GM12878 (cell line): ENCODE measurements at regions not wholly inside any gene's neighbourhood (a gene's known extent, or its start where the extent isn't known, plus 50 kb on each side); places are given as distances from the start of the nearest gene placed in this dataset.

Experiments used
- ATAC-seq: fragments of 200-7000 bp; cut with Tn5 transposase; 3 replicates; pipeline ENCODE4 v1.9.1; 2020; ENCODE audit warnings: mild to moderate bottlenecking, moderate library complexity
- BruUV-seq: library from RNA; stranded (reverse); fragments of 400-500 nt; replicated peaks from 2 replicates; lab custom pipeline; 2021; lab: Mats Ljungman, UMichigan
- CTCF ChIA-PET: fragments of 300-600 bp; sonication (Branson Sonifier 250); formaldehyde crosslinking; extraction: SDS; loops from one replicate; lab custom pipeline; 2021; ENCODE audit warnings: inconsistent platforms; lab: Yijun Ruan, JAX
- POLR2A ChIA-PET: fragments of 350-600 bp; formaldehyde crosslinking; extraction: SDS; loops from one replicate; lab custom pipeline; 2021; ENCODE audit warnings: inconsistent platforms; lab: Charles Lee
- RAD21 ChIA-PET: fragments of 300-600 bp; sonication (Branson Sonifier 250); formaldehyde crosslinking; loops from one replicate; lab custom pipeline; 2023; ENCODE audit warnings: antibody characterized with exemption; ENCODE audit not compliant: unreplicated experiment; lab: Charles Lee
- SMC1A ChIA-PET: fragments of 300-600 bp; sonication (Branson Sonifier 250); formaldehyde crosslinking; loops from one replicate; lab custom pipeline; 2023; ENCODE audit not compliant: unreplicated experiment, uncharacterized antibody; lab: Charles Lee
- DNase-seq: peaks from one replicate; pipeline ENCODE4 v3.0.0-alpha.2; 2011; ENCODE audit warnings: low read depth, low spot score
- FAIRE-seq: peaks from 3 replicates; lab custom pipeline; 2011; peaks lifted over from hg19 to GRCh38; lab: Jason Lieb, UNC
- H2AFZ ChIP-seq: 2 replicates; pipeline ENCODE4 v1.6.0; 2011; ENCODE audit warnings: low read depth, low read length, control low read depth; ENCODE audit not compliant: control insufficient read depth
- H3K27ac ChIP-seq: 2 replicates; pipeline ENCODE4 v1.5.1; 2011; ENCODE audit warnings: control low read depth; ENCODE audit not compliant: control insufficient read depth, insufficient read depth
- H3K27me3 ChIP-seq, 2 experiments: replicated peaks in 1 of 2; 2 replicates each; pipeline versions ENCODE4 v1.6.0 to v1.6.1; 2011; ENCODE audit warnings: low read length in 1 of 2; ENCODE audit not compliant: control insufficient read depth in 2 of 2, insufficient read depth in 2 of 2
- H3K36me3 ChIP-seq, 2 experiments: 2 replicates each; pipeline ENCODE4 v1.5.1; 2011; ENCODE audit warnings: low read length in 1 of 2; ENCODE audit not compliant: control insufficient read depth in 2 of 2, insufficient read depth in 2 of 2
- H3K4me1 ChIP-seq: 2 replicates; pipeline ENCODE4 v1.6.1; 2011; ENCODE audit warnings: mild to moderate bottlenecking, low read length, moderate library complexity, mixed read lengths; ENCODE audit not compliant: control insufficient read depth, insufficient read depth
- H3K4me2 ChIP-seq: 2 replicates; pipeline ENCODE4 v1.6.0; 2011; ENCODE audit warnings: control low read depth; ENCODE audit not compliant: control insufficient read depth, insufficient read depth
- H3K4me3 ChIP-seq: fragments of 200-600 bp; sonication (generic); 2 replicates; pipeline ENCODE4 v1.5.1; 2016
- H3K79me2 ChIP-seq: 2 replicates; pipeline ENCODE4 v1.6.0; 2011; ENCODE audit warnings: low read length; ENCODE audit not compliant: control insufficient read depth, insufficient read depth
- H3K9ac ChIP-seq: 2 replicates; pipeline ENCODE4 v1.8.0; 2011; ENCODE audit warnings: low read length, control low read depth, mixed read lengths; ENCODE audit not compliant: control insufficient read depth, insufficient read depth
- H3K9me3 ChIP-seq: replicated peaks from 3 replicates; pipeline ENCODE4 v1.5.1; 2011; ENCODE audit warnings: mild to moderate bottlenecking, low read length; ENCODE audit not compliant: control insufficient read depth, insufficient read depth
- H4K20me1 ChIP-seq: 2 replicates; pipeline ENCODE4 v1.6.0; 2011; ENCODE audit not compliant: control insufficient read depth, insufficient read depth
- BCL11A ChIP-seq: IDR thresholded peaks from 2 replicates; pipeline ENCODE4 v1.6.1; 2011; ENCODE audit warnings: low read depth, low read length
- CHD4 ChIP-seq: fragments of 200-600 bp; sonication (generic); IDR thresholded peaks from 2 replicates; pipeline ENCODE4 v1.6.1; 2016; ENCODE audit warnings: mild to moderate bottlenecking
- EGR1 ChIP-seq, 2 experiments: IDR thresholded peaks; 1 replicate in 1 of 2; 2 replicates in 1 of 2; pipeline ENCODE4 v1.6.1; 2011 to 2012; ENCODE audit warnings: low read depth in 2 of 2, low read length in 2 of 2, borderline replicate concordance in 1 of 2, mild to moderate bottlenecking in 1 of 2, moderate library complexity in 1 of 2
- FOS ChIP-seq: IDR thresholded peaks from 3 replicates; pipeline ENCODE4 v1.6.1; 2011; ENCODE audit warnings: borderline replicate concordance; ENCODE audit not compliant: insufficient read length; ENCODE audit errors: extremely low read depth
- HDAC6 ChIP-seq: fragments of 200-600 bp; sonication (generic); IDR thresholded peaks from one replicate; pipeline ENCODE4 v1.8.0; 2017; ENCODE audit warnings: antibody characterized with exemption; ENCODE audit not compliant: unreplicated experiment
- KDM1A ChIP-seq: fragments of 200-600 bp; sonication (generic); IDR thresholded peaks from 2 replicates; pipeline ENCODE4 v1.6.1; 2016; ENCODE audit warnings: borderline replicate concordance
- STAT1 ChIP-seq: fragments of 450-650 bp; conservative IDR thresholded peaks from 2 replicates; pipeline ENCODE4 v1.6.1; 2014; ENCODE audit warnings: antibody characterized with exemption, mild to moderate bottlenecking
- TARDBP ChIP-seq: IDR thresholded peaks from 2 replicates; pipeline ENCODE4 v1.6.1; 2016; ENCODE audit warnings: borderline replicate concordance
- TBL1XR1 ChIP-seq: IDR thresholded peaks from 2 replicates; pipeline ENCODE4 v1.6.1; 2012; ENCODE audit warnings: low read depth, low read length, improper control_type of control experiment
- ZSCAN29 ChIP-seq: fragments of 450-650 bp; IDR thresholded peaks from 2 replicates; pipeline ENCODE4 v1.6.1; 2017; ENCODE audit warnings: mild to moderate bottlenecking, moderate library complexity
- WGBS: methylation state at CpG from one replicate; pipeline ENCODE4 v1.1.6; 2016; ENCODE audit warnings: low lambda C conversion rate; ENCODE audit not compliant: insufficient replicate concordance, insufficient coverage; ENCODE audit errors: missing lambda C conversion rate; 5-methylcytosine and 5-hydroxymethylcytosine counted together
- in situ Hi-C: fragments of 300-500 bp; cut with MboI; formaldehyde crosslinking; loops from 9 replicates; pipeline ENCODE4 v1.14.3; 2018; ENCODE audit warnings: mixed read lengths
- intact Hi-C: fragments of 100-400 bp; cut with micrococcal nuclease; formaldehyde crosslinking; loops from one replicate; pipeline ENCODE4 v1.14.2; 2022; ENCODE audit not compliant: unreplicated experiment
- TF ChIP-seq, protein P1 (sequence below): fragments of 450-650 bp; IDR thresholded peaks from 2 replicates; pipeline ENCODE4 v1.6.1; 2018; ENCODE audit warnings: mild to moderate bottlenecking, low read depth, moderate library complexity; ENCODE audit not compliant: partially characterized antibody
- TF ChIP-seq, protein P2 (sequence below): IDR thresholded peaks from 2 replicates; pipeline ENCODE4 v1.6.1; 2011; ENCODE audit warnings: borderline replicate concordance, low read depth, mild to moderate bottlenecking, moderate library complexity, low read length; ENCODE audit not compliant: insufficient read depth, poor library complexity, severe bottlenecking
- TF ChIP-seq, protein P3 (sequence below): fragments of 450-650 bp; IDR thresholded peaks from 2 replicates; pipeline ENCODE4 v1.6.1; 2017; ENCODE audit warnings: mild to moderate bottlenecking, moderate library complexity

DNA sequence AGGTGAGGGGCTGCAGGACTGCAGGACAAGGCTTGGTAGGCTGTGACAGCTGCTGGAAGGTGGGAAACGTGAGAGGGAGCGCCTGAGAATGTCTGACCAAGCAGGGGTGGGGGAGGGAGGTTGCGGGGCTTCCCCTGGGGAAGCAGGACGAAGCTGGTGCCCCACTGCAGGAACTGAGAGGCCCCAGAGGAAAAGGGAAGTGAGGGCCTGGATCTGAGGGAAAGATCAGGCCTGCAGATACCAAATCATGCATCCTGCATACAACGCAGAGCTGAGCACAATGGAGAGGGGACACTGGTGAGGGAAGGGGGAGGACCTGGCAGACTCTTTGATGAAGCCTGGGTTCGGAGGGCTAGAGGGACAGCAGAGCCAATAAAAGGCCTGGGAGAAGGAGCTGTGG is 65.7 kb upstream of the BACE2 start (continued):
- TF ChIP-seq, protein P1, sequence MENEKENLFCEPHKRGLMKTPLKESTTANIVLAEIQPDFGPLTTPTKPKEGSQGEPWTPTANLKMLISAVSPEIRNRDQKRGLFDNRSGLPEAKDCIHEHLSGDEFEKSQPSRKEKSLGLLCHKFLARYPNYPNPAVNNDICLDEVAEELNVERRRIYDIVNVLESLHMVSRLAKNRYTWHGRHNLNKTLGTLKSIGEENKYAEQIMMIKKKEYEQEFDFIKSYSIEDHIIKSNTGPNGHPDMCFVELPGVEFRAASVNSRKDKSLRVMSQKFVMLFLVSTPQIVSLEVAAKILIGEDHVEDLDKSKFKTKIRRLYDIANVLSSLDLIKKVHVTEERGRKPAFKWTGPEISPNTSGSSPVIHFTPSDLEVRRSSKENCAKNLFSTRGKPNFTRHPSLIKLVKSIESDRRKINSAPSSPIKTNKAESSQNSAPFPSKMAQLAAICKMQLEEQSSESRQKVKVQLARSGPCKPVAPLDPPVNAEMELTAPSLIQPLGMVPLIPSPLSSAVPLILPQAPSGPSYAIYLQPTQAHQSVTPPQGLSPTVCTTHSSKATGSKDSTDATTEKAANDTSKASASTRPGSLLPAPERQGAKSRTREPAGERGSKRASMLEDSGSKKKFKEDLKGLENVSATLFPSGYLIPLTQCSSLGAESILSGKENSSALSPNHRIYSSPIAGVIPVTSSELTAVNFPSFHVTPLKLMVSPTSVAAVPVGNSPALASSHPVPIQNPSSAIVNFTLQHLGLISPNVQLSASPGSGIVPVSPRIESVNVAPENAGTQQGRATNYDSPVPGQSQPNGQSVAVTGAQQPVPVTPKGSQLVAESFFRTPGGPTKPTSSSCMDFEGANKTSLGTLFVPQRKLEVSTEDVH: no peak
- TF ChIP-seq, protein P2, sequence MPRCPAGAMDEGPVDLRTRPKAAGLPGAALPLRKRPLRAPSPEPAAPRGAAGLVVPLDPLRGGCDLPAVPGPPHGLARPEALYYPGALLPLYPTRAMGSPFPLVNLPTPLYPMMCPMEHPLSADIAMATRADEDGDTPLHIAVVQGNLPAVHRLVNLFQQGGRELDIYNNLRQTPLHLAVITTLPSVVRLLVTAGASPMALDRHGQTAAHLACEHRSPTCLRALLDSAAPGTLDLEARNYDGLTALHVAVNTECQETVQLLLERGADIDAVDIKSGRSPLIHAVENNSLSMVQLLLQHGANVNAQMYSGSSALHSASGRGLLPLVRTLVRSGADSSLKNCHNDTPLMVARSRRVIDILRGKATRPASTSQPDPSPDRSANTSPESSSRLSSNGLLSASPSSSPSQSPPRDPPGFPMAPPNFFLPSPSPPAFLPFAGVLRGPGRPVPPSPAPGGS: no peak
- TF ChIP-seq EGR1 (IDR thresholded peaks at IDR 0.05; ENCODE audit: borderline replicate concordance in 1 of 2, low read depth in 2 of 2, low read length in 2 of 2) (no peak), FOS (no peak)

DNA sequence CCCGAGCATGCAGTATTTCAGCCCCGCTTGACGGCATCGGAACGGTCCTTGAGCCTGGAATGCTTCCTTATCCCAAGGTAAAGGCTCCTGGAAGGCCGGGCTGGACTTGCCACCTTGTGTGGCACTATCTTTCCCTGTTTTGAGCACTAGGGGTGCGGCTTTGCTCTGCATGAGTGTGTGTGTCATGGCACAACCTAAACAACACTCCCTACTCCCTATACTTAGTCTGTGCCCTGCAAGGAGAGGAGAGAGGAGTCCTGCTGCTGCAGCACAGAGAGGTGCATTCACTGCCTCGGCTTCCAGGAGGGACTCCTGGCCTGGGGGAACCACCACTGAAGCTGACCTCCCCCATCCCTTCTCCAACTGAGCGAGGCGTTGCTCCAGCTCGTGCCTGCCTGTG is 60.4 kb upstream of the BACE2 start:
- DNase-seq: no peak
- H3K79me2 ChIP-seq: no peaks in the 10 kb centered on the region
- no peak overlapping the region for H3K9ac ChIP-seq
- no TSS peak for BruUV-seq
- POLR2A ChIA-PET: no interaction called here
- H3K4me3 ChIP-seq: no peak overlapping the region
- no peak for TF ChIP-seq BCL11A
- TF ChIP-seq KDM1A: no peak
- TF ChIP-seq HDAC6: no peak
- no peak for TF ChIP-seq CHD4
- no peak for TF ChIP-seq FOS
- TF ChIP-seq TARDBP: no peak
- TF ChIP-seq STAT1: no peak
- TF ChIP-seq, protein P3, sequence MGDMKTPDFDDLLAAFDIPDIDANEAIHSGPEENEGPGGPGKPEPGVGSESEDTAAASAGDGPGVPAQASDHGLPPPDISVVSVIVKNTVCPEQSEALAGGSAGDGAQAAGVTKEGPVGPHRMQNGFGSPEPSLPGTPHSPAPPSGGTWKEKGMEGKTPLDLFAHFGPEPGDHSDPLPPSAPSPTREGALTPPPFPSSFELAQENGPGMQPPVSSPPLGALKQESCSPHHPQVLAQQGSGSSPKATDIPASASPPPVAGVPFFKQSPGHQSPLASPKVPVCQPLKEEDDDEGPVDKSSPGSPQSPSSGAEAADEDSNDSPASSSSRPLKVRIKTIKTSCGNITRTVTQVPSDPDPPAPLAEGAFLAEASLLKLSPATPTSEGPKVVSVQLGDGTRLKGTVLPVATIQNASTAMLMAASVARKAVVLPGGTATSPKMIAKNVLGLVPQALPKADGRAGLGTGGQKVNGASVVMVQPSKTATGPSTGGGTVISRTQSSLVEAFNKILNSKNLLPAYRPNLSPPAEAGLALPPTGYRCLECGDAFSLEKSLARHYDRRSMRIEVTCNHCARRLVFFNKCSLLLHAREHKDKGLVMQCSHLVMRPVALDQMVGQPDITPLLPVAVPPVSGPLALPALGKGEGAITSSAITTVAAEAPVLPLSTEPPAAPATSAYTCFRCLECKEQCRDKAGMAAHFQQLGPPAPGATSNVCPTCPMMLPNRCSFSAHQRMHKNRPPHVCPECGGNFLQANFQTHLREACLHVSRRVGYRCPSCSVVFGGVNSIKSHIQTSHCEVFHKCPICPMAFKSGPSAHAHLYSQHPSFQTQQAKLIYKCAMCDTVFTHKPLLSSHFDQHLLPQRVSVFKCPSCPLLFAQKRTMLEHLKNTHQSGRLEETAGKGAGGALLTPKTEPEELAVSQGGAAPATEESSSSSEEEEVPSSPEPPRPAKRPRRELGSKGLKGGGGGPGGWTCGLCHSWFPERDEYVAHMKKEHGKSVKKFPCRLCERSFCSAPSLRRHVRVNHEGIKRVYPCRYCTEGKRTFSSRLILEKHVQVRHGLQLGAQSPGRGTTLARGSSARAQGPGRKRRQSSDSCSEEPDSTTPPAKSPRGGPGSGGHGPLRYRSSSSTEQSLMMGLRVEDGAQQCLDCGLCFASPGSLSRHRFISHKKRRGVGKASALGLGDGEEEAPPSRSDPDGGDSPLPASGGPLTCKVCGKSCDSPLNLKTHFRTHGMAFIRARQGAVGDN: no peak
- no peak for TF ChIP-seq TBL1XR1
- TF ChIP-seq ZSCAN29: no peak
- WGBS: 35% methylated on average over 11 of the region's 11 CpGs
- no peak overlapping the region for H3K4me2 ChIP-seq
- in situ Hi-C loops: no loop called here
- no peaks in the 10 kb centered on the region; the same call in 2 of the 3 replicates for H3K9me3 ChIP-seq
- no peaks in the 10 kb centered on the region for H3K36me3 ChIP-seq
- RAD21 ChIA-PET: no interaction called here
- no peak for FAIRE-seq
- intact Hi-C loops: no loop called here
- H2AFZ ChIP-seq: no peak overlapping the region
- H3K27me3 ChIP-seq: no peaks in the 10 kb centered on the region
- H3K27ac ChIP-seq: no peak overlapping the region
- SMC1A ChIA-PET: no interaction called here
- no peaks in the 10 kb centered on the region for H3K4me1 ChIP-seq
- no peaks in the 10 kb centered on the region for H4K20me1 ChIP-seq
- ATAC-seq: no peak
- CTCF ChIA-PET: no interaction called here
